ENCODE measurements at regions not wholly inside any gene's neighbourhood (a gene's known extent, or its start where the extent isn't known, plus 50 kb on each side); places are given as distances from the start of the nearest gene placed in this dataset.

- no peak for TF ChIP-seq CTCF (conservative IDR thresholded peaks at IDR 0.05; ENCODE audit: low read depth, low read length)
- no peak for TF ChIP-seq EZH2 (IDR thresholded peaks at IDR 0.05; ENCODE audit: borderline replicate concordance, low read depth, low read length, poor library complexity, severe bottlenecking)
Observed at GRCh38 chr14:105926373-105927095, 400.2 kb downstream of the TMEM121 start.
